Transverse colon (tissue), 4 donors: ENCODE measurements at regions not wholly inside any gene's neighbourhood (a gene's known extent, or its start where the extent isn't known, plus 50 kb on each side); places are given as distances from the start of the nearest gene placed in this dataset.
"Not testable (repeated sequence)": the region's sequence is repeated elsewhere in the genome, so short reads cannot be mapped to it uniquely, and the experiment has no call there.

ENCODE experiments used
- EP300 ChIP-seq: sonication (generic); formaldehyde crosslinking; IDR thresholded peaks from one replicate; pipeline ENCODE4 v1.6.1; 2017; ENCODE audit warnings: antibody characterized with exemption, low read depth
- POLR2A ChIP-seq: fragments of 450-650 bp; IDR thresholded peaks from one replicate; pipeline ENCODE4 v1.6.1; 2016; ENCODE audit warnings: antibody characterized with exemption, mild to moderate bottlenecking, moderate library complexity
- POLR2AphosphoS5 ChIP-seq, 3 donors: sonication (generic); formaldehyde crosslinking; IDR thresholded peaks; one replicate each; pipeline ENCODE4 v1.6.1; 2016; ENCODE audit warnings: antibody characterized with exemption in 3 of 3
- TF ChIP-seq, protein P1 (sequence below), 5 experiments: fragments of 200-600 bp in 3 of 5; fragments of 450-650 bp in 2 of 5; sonication (generic) in 3 of 5; IDR thresholded peaks; 1 replicate in 2 of 5; 2 replicates in 3 of 5; pipeline ENCODE4 v1.5.1; 2016 to 2017; ENCODE audit warnings: antibody characterized with exemption in 5 of 5, inconsistent platforms in 3 of 5, mild to moderate bottlenecking in 2 of 5, moderate library complexity in 1 of 5

DNA sequence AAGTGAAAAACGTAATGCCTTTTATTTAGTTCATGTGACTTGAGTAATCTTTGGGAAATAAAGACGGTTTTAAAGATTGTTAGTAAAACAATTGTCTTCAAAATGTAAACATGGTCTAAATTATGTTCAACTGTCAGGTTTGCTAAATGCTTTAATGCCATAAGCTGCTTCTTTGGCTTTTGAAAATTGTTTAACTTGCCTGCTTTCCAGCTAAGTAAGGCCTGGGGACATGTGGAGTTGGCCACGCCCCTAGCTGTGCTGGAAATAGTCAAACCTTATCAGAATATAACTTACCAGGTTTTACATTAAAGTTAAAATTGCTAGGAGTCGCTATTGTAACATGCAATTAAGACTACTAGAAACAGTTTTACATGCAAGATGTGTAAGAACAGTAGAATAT is 203.9 kb downstream of the B3GLCT start:
- not testable (repeated sequence) for TF ChIP-seq EP300; POLR2A; POLR2AphosphoS5 (IDR thresholded peaks at IDR 0.05)
- TF ChIP-seq, protein P1, sequence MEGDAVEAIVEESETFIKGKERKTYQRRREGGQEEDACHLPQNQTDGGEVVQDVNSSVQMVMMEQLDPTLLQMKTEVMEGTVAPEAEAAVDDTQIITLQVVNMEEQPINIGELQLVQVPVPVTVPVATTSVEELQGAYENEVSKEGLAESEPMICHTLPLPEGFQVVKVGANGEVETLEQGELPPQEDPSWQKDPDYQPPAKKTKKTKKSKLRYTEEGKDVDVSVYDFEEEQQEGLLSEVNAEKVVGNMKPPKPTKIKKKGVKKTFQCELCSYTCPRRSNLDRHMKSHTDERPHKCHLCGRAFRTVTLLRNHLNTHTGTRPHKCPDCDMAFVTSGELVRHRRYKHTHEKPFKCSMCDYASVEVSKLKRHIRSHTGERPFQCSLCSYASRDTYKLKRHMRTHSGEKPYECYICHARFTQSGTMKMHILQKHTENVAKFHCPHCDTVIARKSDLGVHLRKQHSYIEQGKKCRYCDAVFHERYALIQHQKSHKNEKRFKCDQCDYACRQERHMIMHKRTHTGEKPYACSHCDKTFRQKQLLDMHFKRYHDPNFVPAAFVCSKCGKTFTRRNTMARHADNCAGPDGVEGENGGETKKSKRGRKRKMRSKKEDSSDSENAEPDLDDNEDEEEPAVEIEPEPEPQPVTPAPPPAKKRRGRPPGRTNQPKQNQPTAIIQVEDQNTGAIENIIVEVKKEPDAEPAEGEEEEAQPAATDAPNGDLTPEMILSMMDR (IDR thresholded peaks at IDR 0.05), result not testable (repeated sequence)
